Endodermal cell (in vitro differentiated cells): ENCODE measurements at regions not wholly inside any gene's neighbourhood (a gene's known extent, or its start where the extent isn't known, plus 50 kb on each side); places are given as distances from the start of the nearest gene placed in this dataset.

Source experiments
- DNase-seq: peaks from one replicate; pipeline ENCODE4 v3.0.0-alpha.2; 2017
- H3K27ac ChIP-seq: 2 replicates; pipeline ENCODE4 v1.5.1; 2013; ENCODE audit warnings: mild to moderate bottlenecking, low read depth, low read length, moderate library complexity
- H3K27me3 ChIP-seq: 2 replicates; pipeline ENCODE4 v1.6.1; 2013; ENCODE audit warnings: mild to moderate bottlenecking, low read length, moderate library complexity; ENCODE audit not compliant: insufficient read depth, control insufficient read depth, poor library complexity, severe bottlenecking
- H3K36me3 ChIP-seq: 2 replicates; pipeline ENCODE4 v1.7.0; 2013; ENCODE audit warnings: mild to moderate bottlenecking, low read length, moderate library complexity; ENCODE audit not compliant: control insufficient read depth, insufficient read depth
- H3K4me1 ChIP-seq: one replicate; pipeline ENCODE4 v1.7.0; 2013; ENCODE audit warnings: low read length; ENCODE audit not compliant: control insufficient read depth, insufficient read depth
- H3K4me3 ChIP-seq: 2 replicates; pipeline ENCODE4 v1.5.1; 2013; ENCODE audit warnings: mild to moderate bottlenecking, low read length, moderate library complexity
- H3K9ac ChIP-seq: 2 replicates; pipeline ENCODE4 v1.6.1; 2013; ENCODE audit warnings: mild to moderate bottlenecking, low read length, moderate library complexity; ENCODE audit not compliant: poor library complexity, severe bottlenecking; ENCODE audit errors: extremely low read depth
- H3K9me3 ChIP-seq: 2 replicates; pipeline ENCODE4 v1.6.1; 2013; ENCODE audit warnings: mild to moderate bottlenecking, low read length, moderate library complexity; ENCODE audit not compliant: control insufficient read depth
- H3K27ac Mint-ChIP-seq: 2 replicates; pipeline ENCODE4 v1.8.0; 2020; ENCODE audit warnings: mixed read lengths
- H3K27me3 Mint-ChIP-seq: 2 replicates; pipeline ENCODE4 v1.8.0; 2021; ENCODE audit warnings: mild to moderate bottlenecking, mixed read lengths; ENCODE audit not compliant: insufficient read depth
- H3K36me3 Mint-ChIP-seq: 2 replicates; pipeline ENCODE4 v1.8.0; 2020; ENCODE audit warnings: low read depth, mixed read lengths
- H3K4me1 Mint-ChIP-seq: 2 replicates; pipeline ENCODE4 v1.8.0; 2020; ENCODE audit warnings: mixed read lengths
- H3K4me3 Mint-ChIP-seq: 2 replicates; pipeline ENCODE4 v1.8.0; 2020; ENCODE audit warnings: mild to moderate bottlenecking, moderate library complexity, mixed read lengths
- H3K9me3 Mint-ChIP-seq: 2 replicates; pipeline ENCODE4 v1.8.0; 2020; ENCODE audit warnings: mild to moderate bottlenecking, mixed read lengths
- WGBS, 2 experiments: methylation state at CpG; one replicate each; pipeline versions ENCODE4 v1.1.5 to v1.1.7; 2013; ENCODE audit warnings: missing lambda C conversion rate in 2 of 2, mixed read lengths in 1 of 2; ENCODE audit not compliant: insufficient coverage in 1 of 2, insufficient read length in 1 of 2; 5-methylcytosine and 5-hydroxymethylcytosine counted together
- TF ChIP-seq, protein P1 (sequence below): fragments of 200-600 bp; sonication (generic); conservative IDR thresholded peaks from 2 replicates; pipeline ENCODE4 v1.5.0; 2021; ENCODE audit warnings: antibody characterized with exemption, mild to moderate bottlenecking

GRCh38 chr1:234898455-234899033, 230.1 kb downstream of the TOMM20 start:
- peaks cover 8% of the 10 kb centered on the region for H3K4me1 ChIP-seq
- H3K4me3 ChIP-seq: no peak overlapping the region
- H3K4me3 Mint-ChIP-seq: no peak overlapping the region
- H3K9me3 ChIP-seq: no peaks in the 10 kb centered on the region
- no peak overlapping the region for H3K27ac Mint-ChIP-seq
- H3K4me1 Mint-ChIP-seq: peaks cover 23% of the 10 kb centered on the region
- H3K27me3 ChIP-seq: no peaks in the 10 kb centered on the region
- H3K27ac ChIP-seq: no peak overlapping the region
- H3K27me3 Mint-ChIP-seq: peaks cover 2% of the 10 kb centered on the region
- TF ChIP-seq, protein P1, sequence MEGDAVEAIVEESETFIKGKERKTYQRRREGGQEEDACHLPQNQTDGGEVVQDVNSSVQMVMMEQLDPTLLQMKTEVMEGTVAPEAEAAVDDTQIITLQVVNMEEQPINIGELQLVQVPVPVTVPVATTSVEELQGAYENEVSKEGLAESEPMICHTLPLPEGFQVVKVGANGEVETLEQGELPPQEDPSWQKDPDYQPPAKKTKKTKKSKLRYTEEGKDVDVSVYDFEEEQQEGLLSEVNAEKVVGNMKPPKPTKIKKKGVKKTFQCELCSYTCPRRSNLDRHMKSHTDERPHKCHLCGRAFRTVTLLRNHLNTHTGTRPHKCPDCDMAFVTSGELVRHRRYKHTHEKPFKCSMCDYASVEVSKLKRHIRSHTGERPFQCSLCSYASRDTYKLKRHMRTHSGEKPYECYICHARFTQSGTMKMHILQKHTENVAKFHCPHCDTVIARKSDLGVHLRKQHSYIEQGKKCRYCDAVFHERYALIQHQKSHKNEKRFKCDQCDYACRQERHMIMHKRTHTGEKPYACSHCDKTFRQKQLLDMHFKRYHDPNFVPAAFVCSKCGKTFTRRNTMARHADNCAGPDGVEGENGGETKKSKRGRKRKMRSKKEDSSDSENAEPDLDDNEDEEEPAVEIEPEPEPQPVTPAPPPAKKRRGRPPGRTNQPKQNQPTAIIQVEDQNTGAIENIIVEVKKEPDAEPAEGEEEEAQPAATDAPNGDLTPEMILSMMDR: no peak
- no peak overlapping the region for H3K9ac ChIP-seq
- no peak for DNase-seq
- H3K9me3 Mint-ChIP-seq: no peaks in the 10 kb centered on the region
- no peaks in the 10 kb centered on the region for H3K36me3 ChIP-seq
- H3K36me3 Mint-ChIP-seq: no peaks in the 10 kb centered on the region
- WGBS, 2 experiments: 87 to 95% methylated on average over 5 to 9 of the region's 9 CpGs

GRCh38 chr1:234897754-234898454, 230.7 kb downstream of the TOMM20 start:
- Histone ChIP-seq H3K9me3 (no peaks in the 10 kb centered on the region), H3K27ac (no peak overlapping the region), H3K36me3 (no peaks in the 10 kb centered on the region), H3K27me3 (no peaks in the 10 kb centered on the region), H3K4me3 (no peak overlapping the region), H3K4me1 (peaks cover 8% of the 10 kb centered on the region), H3K9ac (no peak overlapping the region)
- peaks cover 23% of the 10 kb centered on the region for H3K4me1 Mint-ChIP-seq
- no peak overlapping the region for H3K27ac Mint-ChIP-seq
- DNase-seq: no peak
- no peak overlapping the region for H3K4me3 Mint-ChIP-seq
- no peaks in the 10 kb centered on the region for H3K9me3 Mint-ChIP-seq
- 90 to 95% methylated on average over 10 of the region's 10 CpGs for WGBS, 2 experiments
- TF ChIP-seq, protein P1: no peak
- H3K27me3 Mint-ChIP-seq: peaks cover 2% of the 10 kb centered on the region
- no peaks in the 10 kb centered on the region for H3K36me3 Mint-ChIP-seq

DNA sequence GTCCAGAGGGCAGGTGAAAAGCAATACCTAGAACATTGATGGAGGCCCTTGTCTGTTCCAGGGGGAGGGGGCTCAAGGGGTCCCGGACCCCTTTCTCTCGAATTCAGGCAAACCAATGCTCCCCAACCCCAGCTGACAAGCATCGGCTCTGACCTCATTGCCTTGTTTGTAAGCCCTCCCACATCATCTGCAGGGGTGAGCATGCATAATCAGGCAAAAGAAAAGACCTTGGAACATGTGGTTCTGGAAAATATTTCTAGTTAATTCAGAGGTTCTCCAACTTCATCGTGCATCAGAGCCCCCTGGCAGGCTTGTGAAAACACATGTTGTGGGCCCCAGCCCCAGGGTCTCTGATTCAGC, 231.3 kb downstream of the TOMM20 start:
- Histone ChIP-seq H3K9me3 (no peaks in the 10 kb centered on the region), H3K4me1 (peaks cover 6% of the 10 kb centered on the region), H3K36me3 (no peaks in the 10 kb centered on the region), H3K4me3 (no peak overlapping the region), H3K27ac (no peak overlapping the region), H3K9ac (no peak overlapping the region), H3K27me3 (no peaks in the 10 kb centered on the region)
- TF ChIP-seq, protein P1: no peak
- H3K9me3 Mint-ChIP-seq: no peaks in the 10 kb centered on the region
- 56 to 64% methylated on average over 3 to 4 of the region's 4 CpGs for WGBS, 2 experiments
- H3K36me3 Mint-ChIP-seq: no peaks in the 10 kb centered on the region
- no peak overlapping the region for H3K27ac Mint-ChIP-seq
- peaks cover 2% of the 10 kb centered on the region for H3K27me3 Mint-ChIP-seq
- H3K4me1 Mint-ChIP-seq: peaks cover 19% of the 10 kb centered on the region
- H3K4me3 Mint-ChIP-seq: no peak overlapping the region
- no peak for DNase-seq
